GM11168 (cell line): ENCODE measurements at regions not wholly inside any gene's neighbourhood (a gene's known extent, or its start where the extent isn't known, plus 50 kb on each side); places are given as distances from the start of the nearest gene placed in this dataset.
"Not testable (repeated sequence)": the region's sequence is repeated elsewhere in the genome, so short reads cannot be mapped to it uniquely, and the experiment has no call there.

Experiments
- in situ Hi-C: fragments of 300-500 bp; cut with MboI; formaldehyde crosslinking; loops from one replicate; pipeline ENCODE4 v1.12.0; 2022; ENCODE audit warnings: low sequenced_read_pairs; ENCODE audit not compliant: unreplicated experiment

DNA sequence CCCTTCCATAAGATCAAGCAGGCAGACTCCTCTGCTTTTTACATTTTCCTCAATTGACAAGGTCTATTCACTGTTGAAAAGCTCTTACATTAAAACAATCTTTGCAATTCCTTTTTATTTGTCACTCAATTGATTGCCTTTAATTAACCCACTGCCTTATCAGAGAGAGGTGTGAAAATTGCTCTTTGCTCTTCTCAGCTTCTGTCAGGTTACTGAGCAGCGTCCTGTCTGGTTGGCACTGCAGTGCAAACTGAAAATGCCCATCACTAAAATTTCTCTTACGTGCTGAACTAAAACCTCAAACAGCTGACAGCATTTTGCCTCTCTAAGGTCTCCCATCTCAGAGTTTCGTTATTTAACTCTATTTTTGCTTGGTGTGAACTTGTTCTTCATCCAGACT, 504.1 kb upstream of the ATXN7L3B start:
- in situ Hi-C loops: no loop called here

DNA sequence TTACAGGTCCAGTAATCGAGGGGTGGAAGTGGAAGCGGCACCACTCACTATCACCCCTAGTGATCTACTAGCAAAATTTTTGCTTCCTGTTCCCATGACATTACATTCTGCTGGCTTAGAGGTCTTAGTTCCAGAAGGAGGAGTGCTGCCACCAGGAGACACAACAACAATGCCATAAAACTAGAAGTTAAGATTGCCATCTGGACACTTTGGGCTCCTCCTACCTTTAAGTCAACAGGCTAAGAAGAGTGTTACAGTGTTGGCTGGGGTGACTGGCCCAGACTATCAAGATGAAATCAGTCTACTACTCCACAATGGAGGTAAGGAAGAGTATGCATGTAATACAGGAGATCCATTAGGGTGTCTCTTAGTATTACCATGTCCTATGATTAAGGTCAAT, 498.5 kb upstream of the ATXN7L3B start:
- in situ Hi-C loops: not testable (repeated sequence)

DNA sequence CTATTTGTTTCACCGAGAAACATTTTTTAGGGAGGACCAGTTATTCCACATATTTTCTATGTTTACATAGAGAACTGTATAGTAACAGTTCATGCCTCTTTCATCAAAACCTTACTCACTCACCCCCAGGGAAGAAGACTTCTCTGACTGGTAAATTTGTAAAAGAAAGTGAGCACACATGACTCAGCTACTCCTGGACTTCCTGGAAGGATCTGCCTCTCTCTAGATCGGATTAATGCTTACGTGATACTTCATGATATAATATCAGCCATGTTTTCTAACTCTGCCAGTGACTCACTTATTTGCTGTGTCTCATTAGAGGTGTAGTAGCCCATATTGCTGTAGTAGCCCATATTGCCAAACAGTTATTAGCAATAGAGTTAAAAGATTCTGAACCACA, 494.3 kb upstream of the ATXN7L3B start:
- in situ Hi-C loops: no loop called here

DNA sequence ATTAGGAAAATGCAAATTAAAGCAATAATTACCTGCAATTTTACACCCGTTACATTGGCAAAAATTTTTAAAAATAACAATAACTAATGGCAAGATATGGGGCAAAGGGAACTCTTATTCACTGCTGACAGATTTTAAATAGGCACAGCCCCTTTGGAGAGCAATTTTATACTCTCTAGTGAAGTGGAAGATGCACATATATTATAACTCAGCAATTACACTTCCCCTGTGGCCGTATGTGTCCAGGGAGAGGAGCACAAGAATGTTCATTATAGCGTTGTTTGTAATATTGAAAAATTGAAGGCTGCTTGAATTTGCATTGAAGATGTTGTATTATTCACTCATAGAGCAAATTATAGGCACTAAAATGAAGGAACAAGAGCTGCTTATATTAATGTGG, 488.3 kb upstream of the ATXN7L3B start:
- in situ Hi-C loops: no loop called here

DNA sequence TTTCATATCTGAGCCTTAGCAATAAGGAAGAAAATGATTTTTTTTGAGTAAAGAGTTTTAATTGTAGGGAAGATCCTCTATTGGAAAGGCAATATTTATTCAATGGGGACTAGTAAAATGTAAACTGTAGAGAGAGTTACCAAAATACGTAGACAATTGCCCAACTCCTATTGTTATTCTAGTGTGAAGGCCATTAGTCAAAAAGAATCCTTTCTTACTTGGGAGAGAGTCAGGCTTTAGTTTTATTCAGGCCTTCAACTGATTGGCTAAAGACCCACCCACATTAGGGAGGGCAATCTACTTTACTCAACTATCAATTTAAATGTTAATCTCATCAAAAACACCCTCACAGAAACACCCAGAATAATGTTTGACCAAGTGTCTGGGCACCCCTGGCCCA, 485.8 kb upstream of the ATXN7L3B start:
- in situ Hi-C loops: no loop called here

DNA sequence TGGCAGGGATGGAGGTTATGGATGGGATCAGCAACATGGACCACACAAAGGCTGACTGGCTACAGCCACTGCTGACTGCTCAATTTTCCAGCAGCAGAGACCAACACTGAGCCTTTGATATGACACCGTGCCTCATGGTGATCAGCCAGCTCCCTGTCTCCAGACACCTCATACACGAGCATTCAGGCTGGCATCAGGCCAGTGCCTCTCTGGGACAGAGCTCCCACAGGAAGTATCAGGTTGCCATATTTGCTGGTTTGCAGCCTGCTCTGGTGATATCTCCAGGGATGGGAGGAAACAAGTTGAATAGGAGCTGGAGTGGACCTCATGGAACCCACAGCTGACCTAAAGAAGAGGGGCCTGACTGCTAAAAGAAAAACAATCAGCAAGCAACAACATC, 471.2 kb upstream of the ATXN7L3B start:
- in situ Hi-C loops: no loop called here

DNA sequence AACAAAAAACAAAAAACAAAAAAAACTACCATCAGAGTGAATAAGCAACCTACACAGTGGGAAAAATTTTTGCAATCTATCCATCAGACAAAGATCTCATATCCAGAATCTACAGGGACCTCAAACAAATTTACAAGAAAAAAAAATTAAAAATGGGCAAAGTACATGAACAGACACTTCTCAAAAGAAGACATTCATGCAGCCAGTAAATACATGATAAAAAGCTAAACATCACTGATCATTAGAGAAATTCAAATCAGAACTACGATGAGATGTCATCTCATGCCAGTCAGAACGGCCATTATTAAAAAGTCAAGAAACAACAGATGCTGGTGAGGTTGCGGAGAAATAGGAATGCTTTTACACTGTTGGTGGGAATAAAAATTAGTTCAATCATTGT, 466.5 kb upstream of the ATXN7L3B start:
- in situ Hi-C loops: no loop called here

DNA sequence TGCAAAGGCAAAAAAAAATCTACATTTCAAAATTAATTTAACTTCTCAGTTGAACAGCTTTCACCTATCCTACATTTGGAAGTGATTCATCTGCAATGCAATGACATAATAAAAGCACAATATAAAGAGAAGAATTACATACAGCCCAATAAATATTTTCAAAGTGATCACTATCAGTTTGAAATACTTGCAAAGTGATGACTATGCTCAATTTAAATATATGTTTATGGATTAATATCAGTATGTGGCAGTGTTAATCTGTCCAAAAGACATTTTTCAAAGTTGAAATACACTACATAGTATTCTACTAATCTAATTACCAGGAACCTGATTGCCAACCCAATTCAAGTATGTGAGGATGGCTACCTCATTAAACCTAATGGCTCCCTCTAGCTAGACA, 460.7 kb upstream of the ATXN7L3B start:
- in situ Hi-C loops: no loop called here

DNA sequence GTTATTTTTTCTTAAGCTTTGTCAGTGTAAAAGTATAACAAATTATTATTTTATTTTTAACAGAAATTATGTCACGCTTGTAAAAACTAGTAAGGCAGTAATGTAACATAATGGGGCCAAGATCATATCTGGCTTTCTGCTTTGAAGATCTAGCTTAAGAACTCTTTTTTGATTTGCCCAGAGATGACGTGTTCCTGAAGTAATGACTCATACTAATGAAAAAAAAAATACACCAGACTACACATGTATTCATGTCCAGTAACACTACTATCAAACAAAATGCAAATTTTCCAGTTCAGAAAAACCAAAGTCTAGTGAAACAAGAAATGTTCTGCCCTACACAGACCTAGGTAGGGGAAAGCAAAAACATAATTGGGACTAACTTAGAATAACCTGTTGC, 432.2 kb upstream of the ATXN7L3B start:
- in situ Hi-C loops: no loop called here

DNA sequence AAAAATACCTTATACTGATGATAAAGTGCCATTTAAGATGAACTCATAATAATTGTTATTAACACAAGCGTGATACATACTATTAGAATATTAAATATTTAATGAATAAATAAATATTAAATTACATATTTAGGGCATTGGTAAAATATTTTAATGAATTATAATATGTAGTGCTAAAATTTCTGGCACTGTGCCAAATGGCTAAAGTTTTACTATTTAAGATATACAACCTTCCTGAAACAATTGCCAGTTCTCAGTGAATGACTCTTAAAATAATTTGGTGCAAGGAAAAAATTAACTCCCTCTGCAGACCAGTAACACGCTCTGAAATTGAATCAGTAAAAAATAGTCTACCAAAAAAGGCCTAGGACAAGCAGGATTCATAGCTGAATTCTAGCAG, 428.9 kb upstream of the ATXN7L3B start:
- in situ Hi-C loops: no loop called here

DNA sequence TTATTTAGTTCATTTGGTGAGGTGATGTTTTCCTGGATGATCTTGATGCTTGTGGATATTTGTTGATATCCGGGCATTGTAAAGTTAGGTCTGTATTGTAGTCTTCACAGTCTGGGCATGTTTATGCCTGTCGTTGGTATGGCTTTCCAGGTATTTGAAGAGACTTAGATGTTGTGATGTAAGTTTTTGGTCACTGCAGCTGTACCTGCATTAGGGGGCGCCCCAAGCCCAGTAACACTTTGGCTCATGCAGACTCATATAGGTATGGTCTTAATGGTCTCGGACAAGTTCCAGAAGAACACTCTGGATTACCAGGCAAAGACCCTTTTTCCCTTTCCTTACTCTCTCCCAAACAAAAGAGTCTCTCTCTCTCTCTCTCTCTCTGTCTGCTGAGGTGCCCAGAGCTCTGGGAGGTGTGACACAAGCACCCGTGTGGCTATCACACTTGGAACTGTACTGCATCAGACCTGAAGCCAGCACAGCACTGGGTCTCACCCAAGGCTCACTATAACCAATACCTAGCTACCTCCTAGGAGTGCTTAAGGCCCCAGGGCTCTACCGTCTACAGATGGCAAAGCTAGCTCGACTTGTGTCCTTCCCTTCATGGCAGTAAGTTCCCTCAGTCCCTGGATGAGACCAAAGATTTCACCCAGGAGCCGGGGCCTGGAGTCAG, 425.8 kb upstream of the ATXN7L3B start:
- in situ Hi-C loops: no loop called here

DNA sequence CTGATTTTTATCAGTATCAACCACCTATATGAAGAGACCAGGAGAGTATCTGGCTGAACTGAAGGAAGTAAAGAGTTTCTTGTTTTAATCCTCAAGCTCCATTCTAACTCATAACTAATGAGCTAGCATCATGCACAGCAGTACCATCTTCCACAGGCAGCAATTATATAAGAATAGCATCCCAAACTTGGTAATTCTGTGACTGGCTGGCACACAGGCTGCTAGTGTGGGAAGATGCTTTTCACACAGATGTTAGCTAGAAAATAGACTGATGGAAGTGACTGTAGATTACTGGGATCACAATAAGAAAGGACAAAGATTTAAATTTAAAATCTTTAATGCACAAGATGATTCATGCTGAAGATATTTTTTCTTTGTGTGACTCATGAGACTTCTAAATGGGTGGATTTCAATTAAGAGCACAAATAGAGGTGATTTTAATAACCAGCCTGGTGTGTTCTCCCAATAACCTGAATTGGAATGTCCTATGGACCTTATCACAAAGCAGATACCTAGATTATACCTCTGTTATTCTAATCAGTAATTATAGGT, 417.7 kb upstream of the ATXN7L3B start:
- in situ Hi-C loops: no loop called here

DNA sequence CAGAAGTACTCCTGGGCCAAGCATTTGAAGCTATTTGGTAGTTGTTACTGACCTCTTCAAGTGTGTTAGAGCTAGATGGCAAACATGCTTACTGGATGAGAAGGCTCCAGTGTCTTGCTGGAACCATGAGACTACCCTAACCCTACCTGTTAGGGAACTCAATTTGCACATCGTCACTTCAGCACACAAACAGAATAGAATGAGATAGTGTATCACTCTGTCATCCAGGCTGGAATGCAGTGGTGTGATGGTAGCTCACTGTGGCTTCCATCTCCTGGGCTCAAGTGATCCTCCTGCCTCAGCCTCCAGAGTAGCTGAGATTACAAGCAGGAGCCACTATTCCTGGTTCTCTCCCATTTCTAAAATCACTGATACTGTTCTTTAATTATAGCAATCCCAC, 417.0 kb upstream of the ATXN7L3B start:
- in situ Hi-C loops: no loop called here

DNA sequence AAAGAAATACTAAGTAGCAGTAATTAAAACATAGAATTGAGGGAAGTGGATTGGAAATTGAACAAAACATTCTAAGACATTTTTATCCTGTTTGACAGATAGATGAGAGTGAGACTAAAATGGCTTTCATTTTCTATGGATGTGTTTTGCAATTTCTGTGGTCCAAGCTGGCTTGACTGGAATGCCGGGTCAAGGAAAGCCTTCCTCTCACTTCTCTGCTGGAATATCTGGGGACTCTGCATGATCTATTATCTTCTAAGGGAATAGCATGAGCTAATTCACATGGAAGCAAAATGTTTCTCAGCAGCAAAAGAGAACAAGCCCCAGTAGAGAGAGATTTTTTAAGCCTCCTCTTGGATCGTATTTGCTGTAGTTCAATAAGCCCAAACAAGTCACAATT, 407.9 kb upstream of the ATXN7L3B start:
- in situ Hi-C loops: no loop called here

DNA sequence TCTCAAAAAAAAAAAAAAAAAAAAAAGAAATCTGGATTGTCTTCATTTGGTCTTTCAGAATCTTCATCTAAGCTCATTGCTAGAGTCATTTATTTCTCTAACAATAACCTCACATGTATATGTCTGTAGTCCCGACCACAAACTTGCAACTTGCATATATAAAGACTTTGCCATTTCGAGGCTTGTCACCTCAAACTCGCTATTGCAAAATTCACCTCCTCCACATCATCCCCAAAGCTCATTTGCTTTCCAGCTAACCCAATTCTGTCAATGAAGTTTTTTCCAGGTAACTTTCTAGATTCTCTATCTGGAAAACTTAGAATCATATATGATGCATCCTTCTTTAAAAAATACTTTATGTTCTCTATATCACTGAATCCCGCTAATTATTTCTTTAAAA, 393.2 kb upstream of the ATXN7L3B start:
- in situ Hi-C loops: no loop called here

DNA sequence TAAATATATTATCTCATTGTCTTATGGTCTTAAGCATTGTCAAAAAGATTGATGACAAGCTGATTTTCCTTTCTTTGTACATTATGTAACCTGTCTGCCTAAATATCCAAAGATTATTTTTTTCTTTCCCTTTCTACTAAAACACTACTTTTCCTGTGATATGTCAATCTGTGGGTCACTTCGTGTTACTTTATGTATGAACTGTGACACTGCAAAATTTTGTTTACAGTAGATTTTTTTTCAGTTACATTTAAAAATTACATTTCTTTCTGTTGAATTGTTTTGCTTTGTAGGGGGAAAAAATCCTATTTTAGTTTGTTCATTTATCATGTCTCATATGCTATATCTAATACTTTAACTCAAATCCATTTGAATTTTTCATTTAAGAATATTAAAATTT, 392.3 kb upstream of the ATXN7L3B start:
- in situ Hi-C loops: no loop called here

DNA sequence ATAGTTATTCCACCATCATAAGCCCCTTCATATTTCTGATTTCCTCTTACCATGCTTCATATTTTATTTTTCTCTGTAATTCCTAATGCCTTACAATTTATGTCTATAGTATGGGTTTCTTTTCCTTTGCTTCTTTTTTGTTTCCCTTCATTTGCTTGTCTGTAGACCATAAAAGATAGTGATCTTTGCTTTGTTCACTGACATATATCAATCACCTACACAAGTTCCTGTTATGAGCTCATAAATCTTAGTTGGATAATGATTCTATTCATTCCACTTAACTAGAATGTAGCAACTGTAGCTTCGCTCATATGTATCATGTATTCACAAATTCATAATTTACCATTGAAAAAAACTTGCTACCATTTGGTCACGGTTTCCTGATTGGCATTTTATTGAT, 388.8 kb upstream of the ATXN7L3B start:
- in situ Hi-C loops: no loop called here

DNA sequence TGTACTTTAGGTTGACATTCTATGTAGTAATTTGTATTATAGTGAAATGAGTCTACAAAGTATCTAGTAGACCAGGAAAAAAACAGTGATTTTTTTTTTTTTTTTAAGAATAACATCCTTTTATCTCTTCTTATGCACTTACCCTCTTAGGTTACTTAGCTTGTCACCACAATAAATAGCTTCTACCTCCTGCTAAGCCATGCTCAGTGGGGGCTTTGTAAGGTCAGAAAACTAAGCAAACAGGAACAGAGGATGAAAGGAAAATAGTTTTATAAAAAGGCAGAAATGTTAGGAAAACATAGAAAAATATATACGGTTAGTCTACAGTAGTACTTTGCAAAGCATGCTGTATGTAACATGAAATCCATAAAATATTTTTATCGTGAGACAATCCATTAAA, 385.3 kb upstream of the ATXN7L3B start:
- in situ Hi-C loops: no loop called here

DNA sequence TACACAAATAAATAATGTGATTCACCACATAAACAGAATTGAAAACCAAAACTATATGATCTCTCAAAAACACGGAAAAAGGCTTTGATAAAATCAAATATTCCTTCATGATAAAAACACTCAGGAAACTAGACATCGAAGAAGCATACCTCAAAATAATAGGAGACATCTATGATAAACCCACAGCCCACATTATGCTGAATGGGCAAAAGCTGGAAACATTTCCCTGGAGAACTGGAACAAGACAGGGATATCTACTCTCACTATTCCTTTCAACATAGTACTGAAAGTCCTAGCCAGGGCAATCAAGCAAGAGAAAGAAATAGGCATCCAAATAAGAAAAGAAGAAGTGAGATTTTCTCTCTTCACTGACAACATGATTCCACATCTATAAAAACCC, 371.5 kb upstream of the ATXN7L3B start:
- in situ Hi-C loops: no loop called here

DNA sequence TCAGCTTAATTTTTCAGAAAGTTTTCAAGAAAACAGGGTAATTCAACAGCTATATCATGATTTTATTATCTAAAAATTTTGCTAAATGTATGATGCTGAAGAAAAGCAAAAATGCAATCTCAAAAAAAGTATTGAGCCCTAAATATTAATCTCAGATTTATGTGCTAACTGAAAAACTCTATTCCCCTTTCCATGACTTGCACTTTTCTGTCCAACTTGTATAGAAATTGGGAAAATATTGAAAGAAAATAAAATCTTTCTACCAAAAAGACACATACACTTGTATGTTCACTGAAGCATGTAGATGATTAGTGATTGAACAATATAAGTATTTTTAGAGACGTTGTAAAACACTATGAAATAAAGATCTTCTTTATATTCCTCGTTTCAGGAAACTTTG, 368.0 kb upstream of the ATXN7L3B start:
- in situ Hi-C loops: no loop called here

DNA sequence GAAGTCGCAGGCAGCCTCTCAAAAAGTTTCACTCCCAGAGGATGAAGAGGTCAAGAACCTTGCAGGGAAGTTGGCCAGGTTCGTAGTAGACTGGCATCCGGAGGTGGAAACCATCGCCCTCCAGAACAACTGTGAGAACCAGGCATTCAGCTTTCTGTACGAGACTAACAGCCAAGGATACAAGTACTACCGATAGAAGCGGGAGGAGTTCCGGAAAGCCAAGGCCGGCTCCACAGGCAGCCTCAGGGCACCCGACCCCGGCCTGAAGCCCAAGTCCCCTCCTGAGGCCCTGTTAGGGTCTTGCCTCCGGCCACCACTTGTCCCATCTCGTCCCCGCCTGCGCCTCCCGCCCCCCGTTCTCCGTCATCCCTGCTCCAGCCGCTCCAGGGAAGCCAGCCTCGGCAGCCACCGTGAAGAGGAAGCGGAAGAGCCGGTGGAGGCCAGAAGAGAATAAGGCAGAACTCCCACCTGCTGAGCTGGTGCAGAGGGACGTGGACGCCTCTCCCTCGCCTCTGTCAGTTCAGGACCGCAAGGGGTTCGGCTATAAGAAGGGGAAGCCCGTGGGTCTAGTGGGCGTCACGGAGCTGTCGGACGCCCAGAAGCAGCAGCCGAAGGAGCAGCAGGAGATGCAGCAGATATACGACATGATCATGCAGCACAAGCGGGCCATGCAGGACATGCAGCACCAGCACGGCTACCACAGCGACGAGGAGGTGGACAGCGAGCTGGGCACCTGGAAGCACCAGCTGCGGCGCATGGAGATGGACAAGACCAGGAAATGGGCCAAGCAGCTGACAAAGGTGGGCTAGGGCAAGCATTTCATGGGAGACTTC, 366.8 kb upstream of the ATXN7L3B start:
- in situ Hi-C loops: no loop called here

DNA sequence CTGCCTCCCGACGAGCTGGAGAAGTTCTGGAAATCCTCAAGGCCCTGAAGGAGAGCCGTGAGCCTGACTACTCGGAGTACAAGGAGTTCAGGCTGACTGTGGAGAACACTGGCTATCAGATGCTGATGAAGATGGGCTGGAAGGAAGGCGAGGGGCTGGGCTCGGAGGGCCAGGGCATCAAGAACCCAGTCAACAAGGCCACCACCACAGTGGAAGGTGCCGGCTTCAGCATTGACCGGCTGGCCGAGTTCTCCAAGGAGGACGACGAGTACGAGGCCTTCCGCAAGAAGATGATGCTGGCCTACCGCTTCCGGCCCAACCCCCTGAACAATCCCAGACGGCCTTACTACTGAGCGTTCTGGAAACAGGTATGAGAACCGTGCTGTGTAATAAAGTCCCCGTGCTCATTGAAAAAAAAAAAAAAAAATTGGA, 366.1 kb upstream of the ATXN7L3B start:
- in situ Hi-C loops: no loop called here
